Calu3 (cell line): ENCODE measurements at regions not wholly inside any gene's neighbourhood (a gene's known extent, or its start where the extent isn't known, plus 50 kb on each side); places are given as distances from the start of the nearest gene placed in this dataset.

Experiments used
- BruUV-seq: library from RNA; stranded (reverse); fragments of 400-500 nt; replicated peaks from 2 replicates; lab custom pipeline; 2021; lab: Mats Ljungman, UMichigan
- CTCF ChIA-PET: fragments of 300-600 bp; sonication (Branson Sonifier 250); formaldehyde crosslinking; loops from one replicate; lab custom pipeline; 2022; ENCODE audit warnings: antibody characterized with exemption; lab: Charles Lee
- DNase-seq: peaks from one replicate; pipeline ENCODE4 v3.0.0; 2022
- H3K27ac Mint-ChIP-seq: one replicate; pipeline ENCODE4 v1.8.0; 2022; ENCODE audit warnings: mixed read lengths; ENCODE audit not compliant: unreplicated experiment
- H3K27me3 Mint-ChIP-seq: one replicate; pipeline ENCODE4 v1.8.0; 2022; ENCODE audit warnings: mixed read lengths; ENCODE audit not compliant: unreplicated experiment
- H3K36me3 Mint-ChIP-seq: one replicate; pipeline ENCODE4 v1.8.0; 2022; ENCODE audit warnings: mild to moderate bottlenecking, moderate library complexity, mixed read lengths; ENCODE audit not compliant: insufficient read depth, unreplicated experiment
- H3K4me1 Mint-ChIP-seq: one replicate; pipeline ENCODE4 v1.8.0; 2022; ENCODE audit warnings: mild to moderate bottlenecking, low read depth, mixed read lengths; ENCODE audit not compliant: unreplicated experiment
- H3K4me3 Mint-ChIP-seq: one replicate; pipeline ENCODE4 v1.8.0; 2022; ENCODE audit warnings: mild to moderate bottlenecking, low read depth, moderate library complexity, mixed read lengths; ENCODE audit not compliant: unreplicated experiment
- H3K9me3 Mint-ChIP-seq: one replicate; pipeline ENCODE4 v1.8.0; 2022; ENCODE audit warnings: low read depth, mixed read lengths; ENCODE audit not compliant: unreplicated experiment
- intact Hi-C: fragments of 100-400 bp; cut with micrococcal nuclease; formaldehyde crosslinking; loops from one replicate; pipeline ENCODE4 v1.10.0; 2022; ENCODE audit not compliant: unreplicated experiment
- TF ChIP-seq, protein P1 (sequence below): fragments of 200-600 bp; IDR thresholded peaks from one replicate; pipeline ENCODE4 v1.8.0; 2022; ENCODE audit warnings: antibody characterized with exemption; ENCODE audit not compliant: unreplicated experiment

DNA sequence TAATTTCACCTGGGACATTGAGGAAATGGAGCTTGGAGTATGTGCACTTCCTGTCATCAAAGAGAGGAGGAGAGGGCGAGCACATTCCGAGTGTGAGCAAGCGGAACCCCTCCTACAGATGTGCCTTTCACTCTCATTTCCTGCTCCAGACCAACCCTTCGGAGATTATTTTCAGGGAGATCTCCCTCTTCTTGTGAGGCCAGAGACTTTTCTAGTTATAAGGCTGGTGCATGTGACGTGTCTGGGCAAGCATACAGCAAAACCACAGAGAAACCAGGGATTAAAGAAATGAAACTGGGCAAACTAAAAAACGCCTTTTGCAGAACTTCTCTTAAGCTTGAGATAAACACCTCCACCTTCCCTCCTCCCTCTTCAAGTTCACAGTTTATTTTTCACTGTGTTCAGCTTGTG is 409.2 kb upstream of the TCF4 start:
- no peak overlapping the region for H3K27ac Mint-ChIP-seq
- BruUV-seq: no TSS peak

DNA sequence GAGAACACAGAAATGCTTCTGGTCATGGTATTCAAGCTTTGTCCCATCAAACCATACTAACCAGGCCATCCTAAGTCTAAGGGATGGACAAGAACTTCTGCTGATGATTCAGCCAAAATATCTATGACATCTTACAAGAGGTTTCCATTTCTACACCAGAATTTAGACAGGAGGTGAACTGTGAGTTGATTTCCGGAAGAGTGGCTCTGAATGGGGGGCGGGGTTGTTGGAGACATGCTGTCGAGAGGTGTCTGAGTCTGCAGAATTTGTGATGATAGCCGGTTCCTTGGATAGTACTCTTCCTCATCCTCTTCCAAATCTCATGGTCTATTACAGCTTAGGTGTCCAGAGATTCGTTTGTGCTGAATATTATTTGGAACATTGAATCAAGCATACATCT is 408.7 kb upstream of the TCF4 start:
- intact Hi-C loops: no loop called here
- CTCF ChIA-PET: no interaction called here
- H3K27ac Mint-ChIP-seq: no peak overlapping the region
- H3K27me3 Mint-ChIP-seq: peaks cover 35% of the 10 kb centered on the region
- no peaks in the 10 kb centered on the region for H3K36me3 Mint-ChIP-seq
- H3K9me3 Mint-ChIP-seq: no peaks in the 10 kb centered on the region
- no TSS peak for BruUV-seq
- DNase-seq: no peak
- no peak overlapping the region for H3K4me3 Mint-ChIP-seq
- H3K4me1 Mint-ChIP-seq: peaks cover 8% of the 10 kb centered on the region
- TF ChIP-seq, protein P1, sequence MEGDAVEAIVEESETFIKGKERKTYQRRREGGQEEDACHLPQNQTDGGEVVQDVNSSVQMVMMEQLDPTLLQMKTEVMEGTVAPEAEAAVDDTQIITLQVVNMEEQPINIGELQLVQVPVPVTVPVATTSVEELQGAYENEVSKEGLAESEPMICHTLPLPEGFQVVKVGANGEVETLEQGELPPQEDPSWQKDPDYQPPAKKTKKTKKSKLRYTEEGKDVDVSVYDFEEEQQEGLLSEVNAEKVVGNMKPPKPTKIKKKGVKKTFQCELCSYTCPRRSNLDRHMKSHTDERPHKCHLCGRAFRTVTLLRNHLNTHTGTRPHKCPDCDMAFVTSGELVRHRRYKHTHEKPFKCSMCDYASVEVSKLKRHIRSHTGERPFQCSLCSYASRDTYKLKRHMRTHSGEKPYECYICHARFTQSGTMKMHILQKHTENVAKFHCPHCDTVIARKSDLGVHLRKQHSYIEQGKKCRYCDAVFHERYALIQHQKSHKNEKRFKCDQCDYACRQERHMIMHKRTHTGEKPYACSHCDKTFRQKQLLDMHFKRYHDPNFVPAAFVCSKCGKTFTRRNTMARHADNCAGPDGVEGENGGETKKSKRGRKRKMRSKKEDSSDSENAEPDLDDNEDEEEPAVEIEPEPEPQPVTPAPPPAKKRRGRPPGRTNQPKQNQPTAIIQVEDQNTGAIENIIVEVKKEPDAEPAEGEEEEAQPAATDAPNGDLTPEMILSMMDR: no peak

More for the DNA sequence above, 409.2 kb upstream of the TCF4 start:
- no peak for DNase-seq
- TF ChIP-seq, protein P1: no peak
- no peaks in the 10 kb centered on the region for H3K9me3 Mint-ChIP-seq
- peaks cover 8% of the 10 kb centered on the region for H3K4me1 Mint-ChIP-seq
- CTCF ChIA-PET: no interaction called here
- intact Hi-C loops: no loop called here
- peaks cover 35% of the 10 kb centered on the region for H3K27me3 Mint-ChIP-seq
- no peak overlapping the region for H3K4me3 Mint-ChIP-seq
- no peaks in the 10 kb centered on the region for H3K36me3 Mint-ChIP-seq

DNA sequence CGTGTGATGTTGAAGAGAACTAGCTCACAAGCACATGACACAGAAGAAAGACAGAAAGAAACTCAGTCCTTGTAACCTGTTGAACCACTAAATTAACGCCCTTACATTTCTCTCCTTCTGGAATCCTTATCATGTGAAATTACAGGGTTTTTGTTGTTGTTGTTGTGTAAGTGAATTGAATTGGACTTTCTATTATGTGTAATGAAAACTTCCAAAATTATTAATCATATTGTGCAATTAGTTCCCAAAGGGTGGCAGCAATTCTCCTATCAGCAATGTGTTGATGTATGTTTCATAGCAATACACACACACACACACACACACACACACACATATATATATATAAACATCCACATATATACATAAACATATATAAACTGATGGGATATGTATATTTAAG is 402.2 kb upstream of the TCF4 start:
- H3K4me1 Mint-ChIP-seq: no peaks in the 10 kb centered on the region
- H3K27ac Mint-ChIP-seq: no peak overlapping the region
- H3K27me3 Mint-ChIP-seq: peaks cover under 1% of the 10 kb centered on the region
- BruUV-seq: no TSS peak
- H3K36me3 Mint-ChIP-seq: no peaks in the 10 kb centered on the region
- DNase-seq: no peak
- H3K4me3 Mint-ChIP-seq: no peak overlapping the region
- H3K9me3 Mint-ChIP-seq: no peaks in the 10 kb centered on the region
- intact Hi-C loops: no loop called here
- CTCF ChIA-PET: no interaction called here
- TF ChIP-seq, protein P1: no peak

DNA sequence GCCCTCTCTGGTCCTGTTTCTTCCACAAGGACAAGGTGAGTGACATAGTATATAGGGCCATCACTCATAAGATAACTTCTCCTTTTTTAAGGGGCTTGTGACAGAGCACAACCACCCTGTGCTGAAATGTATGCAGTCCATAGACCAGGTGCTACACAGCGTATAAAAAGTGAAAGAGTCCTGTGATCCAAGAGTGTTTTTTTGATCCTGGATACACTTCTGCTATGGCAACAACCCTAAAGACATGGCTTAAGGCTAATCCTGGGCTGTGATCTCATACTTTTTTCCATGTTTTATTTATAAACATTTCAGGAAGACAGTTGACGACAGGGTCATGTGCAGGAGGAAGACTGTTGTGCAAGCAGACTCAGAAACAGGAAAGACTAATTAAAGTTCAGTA is 400.5 kb upstream of the TCF4 start:
- no peak for DNase-seq
- BruUV-seq: no TSS peak
- CTCF ChIA-PET: no interaction called here

More for the DNA sequence above, 400.5 kb upstream of the TCF4 start:
- H3K27me3 Mint-ChIP-seq: no peaks in the 10 kb centered on the region
- H3K9me3 Mint-ChIP-seq: peaks cover 3% of the 10 kb centered on the region
- intact Hi-C loops: no loop called here
- H3K4me1 Mint-ChIP-seq: no peaks in the 10 kb centered on the region
- no peaks in the 10 kb centered on the region for H3K36me3 Mint-ChIP-seq
- H3K4me3 Mint-ChIP-seq: no peak overlapping the region
- H3K27ac Mint-ChIP-seq: no peak overlapping the region
- TF ChIP-seq, protein P1: no peak
